ENCODE measurements at regions not wholly inside any gene's neighbourhood (a gene's known extent, or its start where the extent isn't known, plus 50 kb on each side); places are given as distances from the start of the nearest gene placed in this dataset.

- H3K4me3 ChIP-seq (ENCODE audit: low read depth, low read length) = no peak overlapping the region
- H3K36me3 ChIP-seq (ENCODE audit: control insufficient read depth, insufficient read depth, low read length) = no peaks in the 10 kb centered on the region
- no peak for DNase-seq (ENCODE audit: low read depth)
- FAIRE-seq = no peak
- H3K27me3 ChIP-seq (ENCODE audit: control insufficient read depth, insufficient read depth, low read length) = no peaks in the 10 kb centered on the region
- no peak for TF ChIP-seq CTCF (IDR thresholded peaks at IDR 0.05; ENCODE audit: insufficient read depth, low read length, severe bottlenecking)
These were observed 328.8 kb upstream of the NOVA1 start for GRCh38 chr14:26926585-26926984.

GRCh38 chr14:26928019-26928418 is 330.2 kb upstream of the NOVA1 start:
- TF ChIP-seq CTCF (IDR thresholded peaks at IDR 0.05; ENCODE audit: insufficient read depth, low read length, severe bottlenecking) = no peak
- no peak overlapping the region for H3K4me3 ChIP-seq (ENCODE audit: low read depth, low read length)
- no peaks in the 10 kb centered on the region for H3K36me3 ChIP-seq (ENCODE audit: control insufficient read depth, insufficient read depth, low read length)
- DNase-seq (ENCODE audit: low read depth) (no peak), FAIRE-seq (no peak)
- no peaks in the 10 kb centered on the region for H3K27me3 ChIP-seq (ENCODE audit: control insufficient read depth, insufficient read depth, low read length)

GRCh38 chr14:26929361-26929760 is 331.5 kb upstream of the NOVA1 start:
- no peak for TF ChIP-seq CTCF (IDR thresholded peaks at IDR 0.05; ENCODE audit: insufficient read depth, low read length, severe bottlenecking)
- no peak for FAIRE-seq
- Histone ChIP-seq H3K4me3 (ENCODE audit: low read depth, low read length) (no peak overlapping the region), H3K36me3 (ENCODE audit: control insufficient read depth, insufficient read depth, low read length) (no peaks in the 10 kb centered on the region), H3K27me3 (ENCODE audit: control insufficient read depth, insufficient read depth, low read length) (no peaks in the 10 kb centered on the region)
- no peak for DNase-seq (ENCODE audit: low read depth)

GRCh38 chr14:26930576-26930975 is 332.7 kb upstream of the NOVA1 start:
- DNase-seq (ENCODE audit: low read depth) (no peak), FAIRE-seq (no peak)
- Histone ChIP-seq H3K27me3 (ENCODE audit: control insufficient read depth, insufficient read depth, low read length) (no peaks in the 10 kb centered on the region), H3K36me3 (ENCODE audit: control insufficient read depth, insufficient read depth, low read length) (no peaks in the 10 kb centered on the region), H3K4me3 (ENCODE audit: low read depth, low read length) (no peak overlapping the region)
- TF ChIP-seq CTCF (IDR thresholded peaks at IDR 0.05; ENCODE audit: insufficient read depth, low read length, severe bottlenecking) = no peak

GRCh38 chr14:26932606-26933005 is 334.8 kb upstream of the NOVA1 start:
- TF ChIP-seq CTCF (IDR thresholded peaks at IDR 0.05; ENCODE audit: insufficient read depth, low read length, severe bottlenecking) = no peak
- Histone ChIP-seq H3K27me3 (ENCODE audit: control insufficient read depth, insufficient read depth, low read length) (no peaks in the 10 kb centered on the region), H3K4me3 (ENCODE audit: low read depth, low read length) (no peak overlapping the region), H3K36me3 (ENCODE audit: control insufficient read depth, insufficient read depth, low read length) (no peaks in the 10 kb centered on the region)
- FAIRE-seq (no peak), DNase-seq (ENCODE audit: low read depth) (no peak)

- Histone ChIP-seq H3K4me3 (ENCODE audit: low read depth, low read length) (no peak overlapping the region), H3K36me3 (ENCODE audit: control insufficient read depth, insufficient read depth, low read length) (no peaks in the 10 kb centered on the region), H3K27me3 (ENCODE audit: control insufficient read depth, insufficient read depth, low read length) (no peaks in the 10 kb centered on the region)
- no peak for TF ChIP-seq CTCF (IDR thresholded peaks at IDR 0.05; ENCODE audit: insufficient read depth, low read length, severe bottlenecking)
- no peak for DNase-seq (ENCODE audit: low read depth)
- no peak for FAIRE-seq
These were observed 335.6 kb upstream of the NOVA1 start for GRCh38 chr14:26933431-26933830.

All from bronchial epithelial cell (primary cell).